ENCODE measurements at regions not wholly inside any gene's neighbourhood (a gene's known extent, or its start where the extent isn't known, plus 50 kb on each side); places are given as distances from the start of the nearest gene placed in this dataset.

DNA sequence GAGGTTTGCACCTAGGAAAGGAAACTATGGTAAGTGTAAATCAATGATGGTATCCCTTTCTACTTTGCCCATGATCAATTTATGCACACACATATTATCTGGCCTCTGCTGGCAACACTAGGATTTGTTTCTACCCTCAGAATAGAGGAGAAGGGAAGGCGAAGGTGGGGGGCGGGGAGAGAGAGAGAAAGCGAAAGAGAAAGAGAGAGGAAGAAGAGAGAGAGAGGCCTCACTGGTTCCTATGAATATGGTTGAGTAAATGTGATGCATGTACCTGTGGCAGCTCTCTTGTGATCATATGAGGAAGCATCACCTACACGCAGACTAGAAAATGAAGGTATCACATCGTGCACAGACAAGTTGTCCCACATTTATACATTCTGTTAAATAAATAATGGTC lies 882.0 kb upstream of the SLITRK6 start:
- in situ Hi-C loops (cut with HindIII; ENCODE audit: extremely low pct_ligation_motif_present, low pct_unique_long_range_greater_than_20kb) (no loop called here), intact Hi-C loops (cut with micrococcal nuclease; ENCODE audit: unreplicated experiment) (no loop called here)
- TF ChIP-seq SMAD9 (CRISPR knock-in tag; IDR thresholded peaks at IDR 0.05): no peak
- no peak for TF ChIP-seq ARID4A (CRISPR knock-in tag; IDR thresholded peaks at IDR 0.05; ENCODE audit: borderline replicate concordance)
- TF ChIP-seq ZFP36L2 (CRISPR knock-in tag; IDR thresholded peaks at IDR 0.05): no peak
- no peak for TF ChIP-seq ZNF335 (CRISPR knock-in tag; IDR thresholded peaks at IDR 0.05)
- no peak for TF ChIP-seq ZNF562 (CRISPR knock-in tag; IDR thresholded peaks at IDR 0.05; ENCODE audit: borderline replicate concordance)
- TF ChIP-seq ASH2L (IDR thresholded peaks at IDR 0.05; ENCODE audit: insufficient read length, low read depth, low read length): no peak
- TF ChIP-seq ZNF788 (CRISPR knock-in tag; IDR thresholded peaks at IDR 0.05; ENCODE audit: borderline replicate concordance): no peak
- no peak for TF ChIP-seq ZNF710 (CRISPR knock-in tag; IDR thresholded peaks at IDR 0.05; ENCODE audit: borderline replicate concordance)
- ATAC-seq (no peak), DNase-seq (ENCODE audit: low spot score) (no peak), FAIRE-seq (no peak)
- Histone ChIP-seq H3K4me3 (replicated peaks in 1 of 3; ENCODE audit: insufficient read depth in 1 of 3, low read depth in 2 of 3, low read length in 3 of 3) (no peak overlapping the region), H3K4me2 (ENCODE audit: low read depth, low read length) (no peak overlapping the region), H3K27ac (ENCODE audit: extremely low read length, insufficient read depth, low read length) (no peak overlapping the region), H3K36me3 (replicated peaks in 1 of 2; ENCODE audit: control insufficient read depth in 1 of 2, insufficient read depth in 2 of 2, low read length in 2 of 2) (no peaks in the 10 kb centered on the region), H3K9ac (ENCODE audit: insufficient read depth, low read depth, low read length) (no peak overlapping the region), H3K9me3 (ENCODE audit: low read length) (no peaks in the 10 kb centered on the region), H3K79me2 (ENCODE audit: insufficient read depth, low read length) (no peaks in the 10 kb centered on the region), H3K27me3 (ENCODE audit: control insufficient read depth in 1 of 2, insufficient read depth in 2 of 2, low read length in 2 of 2) (no peaks in the 10 kb centered on the region), H4K20me1 (ENCODE audit: insufficient read depth, low read length) (no peaks in the 10 kb centered on the region), H3K4me1 (ENCODE audit: insufficient read depth, low read length) (no peaks in the 10 kb centered on the region), H2AFZ (ENCODE audit: low read length) (no peak overlapping the region)
- CTCF ChIA-PET (ENCODE audit: low intra/inter-chr PET ratio, low total read pairs): no interaction called here
- WGBS (ENCODE audit: low lambda C conversion rate): 2% methylated on average over 5 of the region's 5 CpGs
- BruUV-seq (replicated peaks): no TSS peak
- POLR2A ChIA-PET: no interaction called here

Data from HepG2 (cell line).